Peyer's patch (tissue), 4 donors: ENCODE measurements at regions not wholly inside any gene's neighbourhood (a gene's known extent, or its start where the extent isn't known, plus 50 kb on each side); places are given as distances from the start of the nearest gene placed in this dataset.

Experiments
- POLR2A ChIP-seq, 2 donors: fragments of 450-650 bp; IDR thresholded peaks; one replicate each; pipeline ENCODE4 v1.5.1; 2017; ENCODE audit warnings: antibody characterized with exemption in 2 of 2, mild to moderate bottlenecking in 2 of 2, moderate library complexity in 2 of 2
- TF ChIP-seq, protein P1 (sequence below), 6 experiments: fragments of 450-650 bp in 4 of 6; fragments of 200-600 bp in 2 of 6; sonication (generic) in 1 of 6; IDR thresholded peaks; one replicate each; pipeline ENCODE4 v1.5.1; 2017 to 2019; ENCODE audit warnings: antibody characterized with exemption in 6 of 6, mild to moderate bottlenecking in 3 of 6, moderate library complexity in 1 of 6

DNA sequence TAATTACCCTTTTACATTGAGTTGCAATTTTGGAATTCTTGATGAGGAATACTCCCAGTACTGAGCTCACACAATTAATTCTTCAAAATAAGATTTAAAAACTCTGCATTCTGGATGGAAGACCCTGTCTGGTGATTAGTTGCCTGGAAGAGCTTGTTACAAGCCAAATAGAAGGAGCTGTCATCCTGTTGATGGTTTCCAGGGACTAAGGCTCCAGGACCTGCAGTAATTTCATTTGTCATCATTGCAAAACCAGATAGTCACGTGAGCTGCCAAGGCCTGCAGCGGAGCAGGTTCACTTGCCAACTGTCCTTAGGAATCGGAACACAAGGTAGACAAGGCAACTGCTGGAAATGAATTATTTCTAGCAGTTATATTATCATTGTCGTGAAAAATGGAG is 597.7 kb downstream of the CCDC171 start:
- TF ChIP-seq, protein P1, sequence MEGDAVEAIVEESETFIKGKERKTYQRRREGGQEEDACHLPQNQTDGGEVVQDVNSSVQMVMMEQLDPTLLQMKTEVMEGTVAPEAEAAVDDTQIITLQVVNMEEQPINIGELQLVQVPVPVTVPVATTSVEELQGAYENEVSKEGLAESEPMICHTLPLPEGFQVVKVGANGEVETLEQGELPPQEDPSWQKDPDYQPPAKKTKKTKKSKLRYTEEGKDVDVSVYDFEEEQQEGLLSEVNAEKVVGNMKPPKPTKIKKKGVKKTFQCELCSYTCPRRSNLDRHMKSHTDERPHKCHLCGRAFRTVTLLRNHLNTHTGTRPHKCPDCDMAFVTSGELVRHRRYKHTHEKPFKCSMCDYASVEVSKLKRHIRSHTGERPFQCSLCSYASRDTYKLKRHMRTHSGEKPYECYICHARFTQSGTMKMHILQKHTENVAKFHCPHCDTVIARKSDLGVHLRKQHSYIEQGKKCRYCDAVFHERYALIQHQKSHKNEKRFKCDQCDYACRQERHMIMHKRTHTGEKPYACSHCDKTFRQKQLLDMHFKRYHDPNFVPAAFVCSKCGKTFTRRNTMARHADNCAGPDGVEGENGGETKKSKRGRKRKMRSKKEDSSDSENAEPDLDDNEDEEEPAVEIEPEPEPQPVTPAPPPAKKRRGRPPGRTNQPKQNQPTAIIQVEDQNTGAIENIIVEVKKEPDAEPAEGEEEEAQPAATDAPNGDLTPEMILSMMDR (IDR thresholded peaks at IDR 0.05): no peak
- TF ChIP-seq POLR2A (IDR thresholded peaks at IDR 0.05): no peak
